GM21367 (cell line): ENCODE measurements at regions not wholly inside any gene's neighbourhood (a gene's known extent, or its start where the extent isn't known, plus 50 kb on each side); places are given as distances from the start of the nearest gene placed in this dataset.

Experiments
- ATAC-seq: cut with Tn5 transposase; IDR thresholded peaks from one replicate; pipeline ENCODE4 v1.9.1; 2021; ENCODE audit not compliant: unreplicated experiment

- ATAC-seq: no peak
These were observed 486.4 kb downstream of the DSC3 start for GRCh38 chr18:30556112-30556511.

- no peak for ATAC-seq
These were observed 497.1 kb downstream of the DSC3 start for GRCh38 chr18:30545393-30545792.

GRCh38 chr18:30544141-30544540 lies 498.4 kb downstream of the DSC3 start:
- ATAC-seq: no peak

- ATAC-seq: no peak
These were observed 508.8 kb downstream of the DSC3 start for GRCh38 chr18:30533716-30534115.

GRCh38 chr18:30527917-30528316 lies 514.6 kb downstream of the DSC3 start:
- ATAC-seq: no peak

- ATAC-seq: no peak
These were observed 515.3 kb downstream of the DSC3 start for GRCh38 chr18:30527226-30527625.

GRCh38 chr18:30522288-30522929 lies 520.1 kb downstream of the DSC3 start:
- no peak for ATAC-seq

GRCh38 chr18:30514059-30514458 lies 528.5 kb downstream of the DSC3 start:
- no peak for ATAC-seq

- no peak for ATAC-seq
These were observed 529.7 kb downstream of the DSC3 start for GRCh38 chr18:30512872-30513271.

- no peak for ATAC-seq
These were observed 531.7 kb downstream of the DSC3 start for GRCh38 chr18:30510882-30511281.

GRCh38 chr18:30501594-30501993 lies 540.9 kb downstream of the DSC3 start:
- ATAC-seq: no peak

- ATAC-seq: no peak
These were observed 542.1 kb downstream of the DSC3 start for GRCh38 chr18:30500240-30500945.

- no peak for ATAC-seq
These were observed 542.8 kb downstream of the DSC3 start for GRCh38 chr18:30499721-30500120.

GRCh38 chr18:30492552-30493129 lies 549.9 kb downstream of the DSC3 start:
- no peak for ATAC-seq

GRCh38 chr18:30491815-30492551 lies 550.6 kb downstream of the DSC3 start:
- ATAC-seq: no peak

GRCh38 chr18:30489890-30490643 lies 552.5 kb downstream of the DSC3 start:
- no peak for ATAC-seq

GRCh38 chr18:30487962-30488361 lies 554.6 kb downstream of the DSC3 start:
- ATAC-seq: no peak

- ATAC-seq: no peak
These were observed 555.7 kb downstream of the DSC3 start for GRCh38 chr18:30486856-30487255.

GRCh38 chr18:30485078-30485477 lies 557.5 kb downstream of the DSC3 start:
- ATAC-seq: no peak

- no peak for ATAC-seq
These were observed 560.7 kb downstream of the DSC3 start for GRCh38 chr18:30481871-30482270.

GRCh38 chr18:30469091-30469490 lies 573.5 kb downstream of the DSC3 start:
- no peak for ATAC-seq
